ENCODE measurements at regions not wholly inside any gene's neighbourhood (a gene's known extent, or its start where the extent isn't known, plus 50 kb on each side); places are given as distances from the start of the nearest gene placed in this dataset.
A peak's percentile ranks its signal among the peaks of the same experiment; 100 is the strongest.

DNA sequence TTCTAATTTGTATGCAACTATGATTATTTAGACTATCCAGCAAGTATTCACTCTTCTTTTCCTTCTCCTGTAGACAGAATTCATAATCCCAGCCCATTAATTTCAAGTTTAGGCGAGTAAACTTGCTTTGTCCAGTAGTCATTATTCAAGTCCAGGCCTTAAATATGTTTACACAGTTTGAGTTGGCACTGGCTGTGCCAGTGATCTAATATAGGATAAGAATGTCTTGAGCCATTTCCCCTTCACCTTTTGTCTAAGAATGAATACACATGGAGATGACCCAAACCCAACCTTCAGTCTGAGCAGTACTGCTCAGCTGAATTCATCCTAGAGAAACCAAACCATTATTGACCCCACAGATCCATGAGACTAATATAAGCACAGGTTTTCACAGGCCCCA is 930.4 kb upstream of the CDH8 start:
- DNase-seq: no peak

- DNase-seq: no peak
Measured at GRCh38 chr16:62965831-62966230, 929.6 kb upstream of the CDH8 start.

DNA sequence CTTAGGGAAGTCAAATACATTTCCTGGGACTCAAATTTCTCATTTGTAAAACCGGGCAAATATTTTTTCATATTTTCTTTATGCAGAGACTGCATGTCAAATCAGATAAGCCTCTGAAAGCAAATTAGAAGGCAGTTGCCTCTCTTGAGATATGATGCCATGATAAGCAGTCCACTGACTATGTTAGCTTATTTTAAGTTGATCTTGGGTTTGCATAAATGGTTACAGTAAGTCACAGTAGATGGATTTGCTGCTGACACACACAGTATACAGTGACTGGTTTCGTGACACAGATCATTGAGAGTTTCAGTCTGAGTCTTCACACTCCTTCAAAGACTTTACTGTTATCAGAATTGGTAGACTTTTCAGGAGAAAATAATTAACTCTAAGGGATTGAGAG is 927.6 kb upstream of the CDH8 start:
- DNase-seq: no peak

DNA sequence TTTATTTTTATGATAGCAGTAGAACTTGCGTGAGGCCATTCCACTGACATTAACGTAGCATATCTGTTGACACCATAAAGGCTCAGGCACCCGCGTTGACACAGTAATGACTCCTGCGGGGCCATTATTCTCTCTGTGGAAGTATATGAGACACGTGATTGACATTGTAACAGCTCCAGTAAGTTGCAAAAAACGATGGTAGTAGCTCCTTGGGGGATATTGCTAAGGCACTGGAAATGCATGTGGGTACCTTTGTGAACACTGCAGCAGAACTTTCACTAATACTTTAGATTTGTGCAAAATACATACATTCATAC is 918.8 kb upstream of the CDH8 start:
- DNase-seq: no peak

DNA sequence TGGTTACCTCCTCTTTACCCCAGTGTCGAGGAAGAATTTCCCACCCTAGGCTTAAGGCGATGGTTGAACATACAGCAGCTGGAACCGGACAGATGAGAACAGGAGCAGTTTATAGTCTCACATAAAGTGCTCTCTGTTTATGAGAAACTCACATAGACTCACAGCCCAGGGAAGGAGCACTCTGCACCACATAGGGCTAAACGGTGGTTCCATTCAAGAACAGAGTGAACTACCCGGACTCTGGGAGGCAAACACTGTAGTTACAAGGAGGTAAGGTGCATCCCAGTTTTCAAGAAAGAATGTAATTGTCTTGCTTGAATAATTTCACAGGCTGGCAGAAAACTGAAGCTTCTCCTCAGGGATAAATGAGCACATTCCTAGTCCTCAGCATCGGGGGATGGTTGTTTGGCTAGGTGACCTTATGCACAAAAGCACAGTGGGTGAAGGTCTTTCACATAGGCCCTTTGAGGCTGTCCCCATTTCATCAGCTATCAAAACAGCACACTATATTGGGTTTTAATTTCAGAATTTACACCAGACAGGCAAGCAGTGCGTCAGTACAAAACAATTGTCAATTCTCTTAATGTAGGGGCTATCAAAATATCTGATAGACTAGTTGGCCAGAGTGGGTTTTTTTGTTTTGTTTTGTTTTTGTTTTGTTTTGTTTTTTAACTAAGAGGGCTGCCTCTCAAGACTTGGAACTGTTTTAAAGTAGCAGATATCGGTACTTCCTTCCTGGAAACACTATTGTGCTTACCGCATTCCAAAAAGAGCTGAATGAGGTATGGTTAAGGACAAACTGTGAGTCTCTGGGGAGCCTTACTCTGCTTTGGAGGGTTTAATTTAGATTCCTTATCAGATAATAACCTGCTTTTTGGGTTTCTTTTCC is 918.1 kb upstream of the CDH8 start:
- no peak for DNase-seq

DNA sequence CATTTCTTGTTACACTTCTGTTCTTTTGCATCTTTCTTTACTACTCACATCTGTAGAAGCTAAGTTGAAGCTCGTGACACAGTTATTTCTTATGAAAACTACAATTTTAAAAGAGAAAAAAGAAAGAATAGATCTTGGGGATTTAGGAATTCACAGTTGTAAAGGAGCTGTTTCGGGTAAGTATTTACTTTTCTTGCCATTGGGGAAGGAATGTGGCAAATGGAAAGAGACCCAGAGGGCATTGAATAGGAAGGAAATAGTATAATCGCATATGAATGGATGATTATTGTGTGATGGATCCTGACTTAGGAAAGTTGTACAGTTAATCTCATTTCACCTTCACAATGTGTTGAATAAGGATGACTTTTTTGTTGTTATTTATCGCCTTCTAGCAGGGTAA is 914.1 kb upstream of the CDH8 start:
- DNase-seq: no peak

DNA sequence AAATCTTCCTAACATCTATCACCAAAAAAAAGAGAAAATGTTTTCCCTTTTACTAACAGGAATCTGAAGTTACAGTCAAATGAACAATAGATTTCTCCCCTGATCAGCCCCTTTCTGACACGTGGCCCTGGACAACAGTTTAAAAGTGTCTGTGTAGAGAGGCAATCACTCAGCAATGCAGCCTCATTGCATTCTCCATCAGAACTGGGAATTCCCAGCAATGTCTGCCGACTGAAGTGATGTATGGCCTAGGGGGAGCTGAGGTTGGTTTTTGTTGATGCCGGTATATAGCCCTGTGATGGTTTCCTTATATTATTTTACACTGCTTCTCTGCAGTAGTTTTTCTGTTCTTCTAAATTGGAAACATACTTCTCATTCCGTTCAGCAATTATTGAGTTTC is 904.3 kb upstream of the CDH8 start:
- DNase-seq: no peak

- DNase-seq: no peak
Measured at GRCh38 chr16:62939687-62940086, 903.4 kb upstream of the CDH8 start.

DNA sequence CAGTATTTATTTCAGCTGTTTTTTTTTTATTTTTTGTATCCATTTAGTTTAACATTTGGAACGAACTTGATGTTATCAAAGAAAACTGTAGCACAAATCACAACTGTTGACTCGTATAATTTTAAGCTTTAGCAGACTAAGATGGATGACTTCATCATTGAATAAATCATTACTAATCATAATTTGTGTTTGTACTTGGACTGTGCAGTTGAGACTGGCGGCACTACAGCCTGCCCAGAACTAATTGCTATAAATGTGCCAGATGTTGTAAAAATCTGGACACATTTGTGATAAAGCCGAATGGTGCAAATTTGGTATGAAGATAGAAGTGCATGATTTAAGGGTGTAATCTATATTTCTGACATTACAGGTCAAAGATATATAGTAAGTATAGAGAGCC is 897.7 kb upstream of the CDH8 start:
- DNase-seq: peak; percentile 50

- no peak for DNase-seq
Measured at GRCh38 chr16:62929593-62929992, 893.4 kb upstream of the CDH8 start.

GRCh38 chr16:62927122-62927521 is 890.9 kb upstream of the CDH8 start:
- no peak for DNase-seq

GRCh38 chr16:62926121-62926801 is 890.0 kb upstream of the CDH8 start:
- DNase-seq: no peak

GRCh38 chr16:62921904-62922303 is 885.7 kb upstream of the CDH8 start:
- peak; percentile 83 for DNase-seq

- DNase-seq: no peak
Measured at GRCh38 chr16:62913924-62914323, 877.7 kb upstream of the CDH8 start.

DNA sequence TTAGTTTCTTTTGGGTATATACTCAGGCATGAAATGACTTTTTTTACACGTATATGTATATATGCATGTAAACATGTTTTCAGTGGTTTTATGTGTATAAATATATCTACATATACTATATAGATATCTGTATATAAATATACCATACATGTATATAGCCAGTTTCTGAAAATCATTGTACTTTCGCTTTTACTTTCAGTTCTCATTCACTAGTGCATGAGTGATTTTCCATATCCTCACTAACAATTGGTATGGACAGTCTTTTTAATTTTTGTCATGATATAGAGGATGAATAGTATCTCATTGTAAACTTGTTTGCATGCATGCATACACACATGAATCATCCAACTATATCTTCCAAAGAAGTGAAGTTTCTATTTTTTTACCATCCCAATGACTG is 877.1 kb upstream of the CDH8 start:
- DNase-seq: no peak

- no peak for DNase-seq
Measured at GRCh38 chr16:62909597-62909996, 873.4 kb upstream of the CDH8 start.

GRCh38 chr16:62907562-62907961 is 871.3 kb upstream of the CDH8 start:
- DNase-seq: no peak

DNA sequence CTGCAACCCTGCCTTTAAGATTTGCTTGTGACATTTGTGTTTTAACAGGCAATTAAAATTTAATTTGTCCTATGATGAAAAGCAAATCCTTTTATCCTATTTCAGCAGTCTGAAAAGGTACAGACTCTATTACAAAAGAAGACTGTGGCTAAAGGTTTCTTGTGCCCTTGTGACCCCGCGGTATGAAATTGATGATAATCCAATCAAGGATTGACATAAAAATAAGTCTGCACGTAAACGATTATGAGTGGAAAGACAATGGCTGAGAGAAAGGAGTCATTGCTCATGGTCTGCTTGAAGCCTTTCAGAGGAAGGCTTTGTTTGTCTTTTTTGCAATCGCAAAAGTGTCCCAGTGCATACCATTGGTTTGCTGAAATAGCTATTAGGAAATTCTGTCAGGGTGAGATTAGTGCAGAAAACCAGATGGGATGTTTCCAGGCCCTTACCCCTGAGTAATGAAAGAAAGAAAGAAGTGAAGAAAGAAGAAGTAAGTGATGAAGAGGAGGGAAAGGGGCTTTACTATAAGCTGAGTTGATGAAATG is 867.8 kb upstream of the CDH8 start:
- no peak for DNase-seq

DNA sequence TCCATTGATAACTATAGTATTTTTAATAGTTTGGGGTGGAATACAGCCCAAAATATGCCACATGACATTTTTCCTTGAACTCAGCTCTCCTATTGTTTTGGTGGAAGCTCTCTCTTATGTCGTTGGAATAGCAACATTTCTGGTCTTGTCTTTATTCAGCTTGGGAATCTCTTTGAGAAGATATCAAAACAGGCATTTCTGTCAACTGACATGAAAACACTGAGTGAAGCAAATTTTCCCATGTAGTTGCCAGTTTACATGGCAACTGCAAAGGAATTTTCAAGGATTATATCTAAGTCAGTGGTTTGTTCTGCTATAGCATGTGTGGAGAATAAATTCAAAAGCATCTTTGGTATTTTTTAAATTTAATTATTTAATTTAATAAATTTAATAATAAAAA is 863.5 kb upstream of the CDH8 start:
- no peak for DNase-seq

DNA sequence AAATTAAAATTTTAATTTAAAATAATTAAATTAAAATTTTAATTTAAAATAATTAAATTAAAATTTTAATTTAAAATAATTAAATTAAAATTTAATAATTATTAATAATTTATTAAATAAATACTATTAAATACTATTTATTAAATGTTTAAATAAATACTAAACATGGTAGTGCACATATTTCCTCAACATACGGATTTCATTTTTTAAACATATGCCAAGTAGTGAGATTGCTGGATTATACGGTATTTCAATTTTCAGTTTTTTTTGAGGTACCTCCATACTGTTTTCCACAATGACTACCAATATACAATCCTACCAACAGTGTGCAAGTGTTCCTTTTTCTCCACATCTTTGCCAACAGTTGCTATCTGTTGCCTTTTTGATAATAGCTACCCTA is 852.9 kb upstream of the CDH8 start:
- DNase-seq: no peak

DNA sequence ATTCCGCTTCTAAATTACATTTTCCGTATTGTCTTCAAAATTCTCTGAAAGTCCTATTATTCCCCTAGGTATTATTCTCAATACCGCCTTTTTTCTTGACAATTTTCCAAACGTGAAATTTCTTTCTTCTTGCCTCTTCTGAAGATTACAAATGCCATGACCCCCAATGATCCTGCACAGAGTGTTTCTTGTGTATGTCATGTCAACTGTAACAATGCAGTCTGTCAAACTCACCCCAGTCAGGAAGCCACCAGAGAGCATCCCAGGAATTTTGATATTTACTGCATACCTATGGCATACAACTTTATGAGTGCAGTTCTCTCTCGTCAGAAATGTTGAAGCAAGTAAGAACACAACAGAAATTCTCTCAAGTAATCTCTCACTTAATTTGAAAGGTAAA is 847.3 kb upstream of the CDH8 start:
- no peak for DNase-seq

GRCh38 chr16:62882552-62883221 is 846.4 kb upstream of the CDH8 start:
- DNase-seq: peak; percentile 17

GRCh38 chr16:62876133-62876532 is 839.9 kb upstream of the CDH8 start:
- peak; percentile 42 for DNase-seq

Data from tongue (tissue), 1 donor.